Erythroblast (primary cell): ENCODE measurements at regions not wholly inside any gene's neighbourhood (a gene's known extent, or its start where the extent isn't known, plus 50 kb on each side); places are given as distances from the start of the nearest gene placed in this dataset.

Experiments
- DNase-seq, 2 experiments: peaks; one replicate each; lab custom pipeline; 2025; lab: John Stamatoyannopoulos, UW
- GATA1 ChIP-seq: IDR thresholded peaks from 2 replicates; pipeline ENCODE4 v1.6.1; 2011; ENCODE audit warnings: low read depth, mild to moderate bottlenecking, control low read depth, low read length, moderate library complexity
- POLR2A ChIP-seq: IDR thresholded peaks from 2 replicates; pipeline ENCODE4 v1.6.1; 2011; ENCODE audit warnings: mild to moderate bottlenecking, low read length

DNA sequence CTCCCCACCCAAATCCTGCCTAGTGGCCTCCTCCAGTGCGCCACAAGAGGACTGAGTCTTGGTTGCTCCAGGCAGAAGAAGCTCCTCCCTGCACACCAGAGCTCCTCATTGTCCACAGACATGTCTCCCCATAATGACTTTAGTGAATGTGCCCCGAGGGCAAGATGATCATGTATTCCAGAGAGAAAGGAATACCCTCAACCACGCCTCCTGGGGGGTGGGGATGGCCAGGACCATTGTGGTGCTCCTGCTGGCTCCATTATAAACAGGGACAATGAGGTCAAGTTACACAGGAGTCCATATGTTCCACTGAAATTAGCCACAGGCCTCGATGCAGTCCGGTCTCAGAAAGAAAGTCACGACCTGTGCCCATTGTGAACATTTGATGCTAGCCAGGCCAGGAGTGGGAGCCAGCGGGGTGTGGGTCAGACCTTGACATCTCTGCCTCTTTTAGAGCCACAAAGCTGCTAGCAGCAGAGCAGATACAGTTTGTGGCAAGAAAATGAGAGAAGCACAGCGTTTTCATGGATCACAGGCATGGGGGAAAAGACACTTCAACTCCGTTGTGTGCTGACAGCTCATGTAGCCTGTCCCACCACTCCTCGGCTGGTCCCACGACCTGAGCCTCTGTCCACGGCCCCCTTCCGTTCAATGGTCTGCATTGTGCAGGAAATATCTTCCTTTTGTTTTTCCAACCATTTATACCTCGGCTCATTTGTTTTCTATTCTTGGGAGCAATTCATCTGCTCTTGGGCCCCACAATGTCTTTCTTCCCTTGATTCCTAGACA, 70.7 kb upstream of the FZD7 start:
- no peak for DNase-seq
- no peak for TF ChIP-seq POLR2A

DNA sequence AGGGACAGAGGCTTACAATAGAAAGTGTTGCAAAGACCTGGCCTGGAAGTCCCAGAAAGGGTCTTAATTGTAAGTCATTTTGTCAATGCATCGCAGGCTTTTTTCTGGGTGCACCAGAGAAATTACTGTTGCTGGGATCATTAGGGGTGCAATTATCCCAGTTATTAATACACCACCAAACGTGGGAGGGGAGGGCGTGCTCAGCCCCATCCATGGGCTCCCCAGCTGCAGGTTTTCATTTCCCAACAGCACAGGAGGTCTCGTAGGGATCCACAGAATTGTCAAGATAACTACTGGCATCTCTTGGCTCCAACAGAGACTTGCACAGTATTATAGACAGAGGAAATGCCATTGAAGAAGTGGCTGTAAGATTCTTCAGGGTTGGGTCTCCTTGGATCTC, 69.6 kb upstream of the FZD7 start:
- no peak for DNase-seq
- TF ChIP-seq POLR2A (no peak), GATA1 (no peak)

DNA sequence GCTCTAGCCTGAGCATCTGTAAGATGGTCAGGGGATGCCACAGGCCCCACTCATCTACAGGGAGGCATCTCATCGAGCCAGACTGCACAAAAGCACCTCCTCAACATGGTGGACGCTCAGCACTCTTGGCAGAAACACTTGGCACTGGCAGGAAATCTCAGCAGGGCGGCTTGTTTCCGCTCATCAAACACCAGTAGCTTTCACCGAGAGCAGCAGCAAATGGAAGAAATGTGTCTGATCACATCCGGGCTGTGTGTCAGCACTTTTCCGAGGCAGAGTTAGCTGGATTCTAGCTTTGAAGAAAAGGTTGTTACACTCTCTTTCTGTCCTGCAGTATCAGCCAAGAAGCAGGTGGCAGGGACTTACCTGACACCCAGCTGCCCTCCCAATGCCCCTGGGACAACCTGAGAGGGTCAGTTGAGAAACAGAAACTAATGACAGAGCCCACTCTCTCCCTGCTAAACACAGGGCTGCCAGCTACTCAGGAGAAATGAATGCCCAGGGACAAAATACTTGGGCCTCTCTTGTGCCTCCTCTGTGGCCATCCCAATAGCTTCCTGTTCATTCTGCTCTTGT, 68.9 kb upstream of the FZD7 start:
- TF ChIP-seq POLR2A (no peak), GATA1 (no peak)
- DNase-seq, result no peak

DNA sequence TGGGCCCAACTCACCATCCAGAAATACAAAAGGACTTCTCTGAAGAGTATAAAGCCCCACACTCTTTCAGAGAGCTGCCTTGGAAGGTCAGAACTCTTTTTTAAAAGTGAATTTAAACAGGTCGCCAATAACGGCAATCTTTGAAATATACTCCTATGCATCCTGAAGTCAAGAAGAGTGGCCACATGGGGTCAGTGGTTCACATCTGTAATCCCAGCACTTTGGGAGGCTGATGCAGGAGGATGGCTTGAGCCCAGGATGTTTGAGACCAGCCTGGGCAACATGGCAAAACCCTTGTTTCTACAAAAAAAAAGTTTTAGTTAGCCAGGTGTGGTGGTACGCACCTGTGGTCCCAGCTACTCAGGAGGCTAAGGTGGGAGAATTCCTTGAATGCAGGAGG, 68.1 kb upstream of the FZD7 start:
- TF ChIP-seq POLR2A, result no peak
- peak in 1 of 2 experiments; percentile 4 for DNase-seq

DNA sequence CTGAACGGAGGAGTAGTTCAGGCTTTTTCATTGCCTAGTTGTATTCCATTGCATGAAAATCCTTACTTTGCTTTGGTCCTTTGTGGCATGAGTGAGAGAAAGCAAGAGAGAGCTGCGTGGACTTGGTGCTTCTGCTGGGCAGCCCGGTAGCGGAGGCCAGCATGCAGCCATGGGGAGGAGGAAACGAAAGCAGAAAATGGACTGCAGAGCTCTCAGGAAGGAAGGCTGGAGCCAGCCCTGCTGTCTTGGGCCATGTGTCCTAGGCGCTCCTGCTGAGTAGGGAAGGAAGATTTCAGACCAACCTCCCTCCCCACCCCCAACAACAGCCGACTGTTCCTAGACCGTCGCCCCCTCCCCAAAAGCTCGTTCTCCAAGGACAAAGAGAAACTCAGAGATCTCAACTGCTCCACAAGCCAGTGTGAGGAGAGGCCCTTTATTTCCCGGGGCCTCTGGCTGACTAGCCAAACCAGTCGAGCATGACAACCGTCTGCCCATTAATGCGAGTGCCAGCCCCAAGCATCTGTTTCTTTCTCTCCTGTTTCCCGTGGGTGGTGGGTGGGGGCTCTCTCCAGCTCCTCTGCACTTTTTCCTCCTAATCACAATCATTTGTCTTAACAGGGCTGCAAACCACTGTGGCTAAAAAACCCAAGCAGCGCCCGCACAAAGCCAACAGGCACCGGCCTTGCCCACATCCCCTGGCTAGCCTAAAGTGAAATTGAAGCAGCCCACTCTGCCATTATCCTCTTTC, 66.8 kb upstream of the FZD7 start:
- TF ChIP-seq POLR2A (no peak), GATA1 (no peak)

DNA sequence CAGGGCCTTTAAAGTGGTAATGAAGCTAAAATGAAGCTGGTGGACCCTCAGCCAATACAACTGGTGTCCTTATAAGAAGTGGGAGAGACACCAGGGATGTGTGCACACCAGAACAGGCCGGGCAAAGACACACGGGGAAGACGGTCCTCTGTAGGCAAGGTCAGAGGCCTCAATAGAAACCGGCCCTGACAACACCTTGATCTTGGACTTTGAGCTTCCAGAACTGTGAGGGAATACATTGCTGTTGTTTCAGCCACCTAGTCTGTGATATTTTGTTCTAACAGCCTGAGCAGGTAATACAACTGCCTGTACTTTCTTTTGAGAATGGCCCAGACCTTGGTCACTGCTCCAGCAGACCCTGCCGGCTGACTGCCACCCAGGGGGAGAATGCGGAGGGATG, 65.6 kb upstream of the FZD7 start:
- TF ChIP-seq GATA1 (no peak), POLR2A (no peak)
- no peak for DNase-seq

More for the DNA sequence above, 66.8 kb upstream of the FZD7 start:
- no peak for DNase-seq

DNA sequence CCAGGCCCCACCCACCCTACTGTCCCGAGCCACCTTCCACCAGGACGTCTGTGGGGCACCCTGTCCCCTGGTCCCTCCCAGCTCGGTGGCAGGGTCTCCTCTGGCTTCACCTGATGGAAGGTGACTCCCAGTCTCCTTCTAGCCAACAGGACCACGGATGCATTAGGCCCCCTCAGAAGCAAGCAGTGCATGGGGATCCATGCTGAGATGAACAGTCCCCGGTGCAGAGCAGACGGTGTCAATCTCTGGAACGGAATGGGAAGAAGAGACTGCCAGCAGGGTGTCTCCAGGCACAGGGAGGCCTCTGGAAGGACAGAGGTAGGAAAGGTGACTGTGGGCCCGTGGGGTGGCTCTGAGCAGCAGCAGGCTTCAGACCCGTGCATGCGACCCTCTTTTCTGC, 65.2 kb upstream of the FZD7 start:
- no peak for TF ChIP-seq POLR2A
- no peak for TF ChIP-seq GATA1

DNA sequence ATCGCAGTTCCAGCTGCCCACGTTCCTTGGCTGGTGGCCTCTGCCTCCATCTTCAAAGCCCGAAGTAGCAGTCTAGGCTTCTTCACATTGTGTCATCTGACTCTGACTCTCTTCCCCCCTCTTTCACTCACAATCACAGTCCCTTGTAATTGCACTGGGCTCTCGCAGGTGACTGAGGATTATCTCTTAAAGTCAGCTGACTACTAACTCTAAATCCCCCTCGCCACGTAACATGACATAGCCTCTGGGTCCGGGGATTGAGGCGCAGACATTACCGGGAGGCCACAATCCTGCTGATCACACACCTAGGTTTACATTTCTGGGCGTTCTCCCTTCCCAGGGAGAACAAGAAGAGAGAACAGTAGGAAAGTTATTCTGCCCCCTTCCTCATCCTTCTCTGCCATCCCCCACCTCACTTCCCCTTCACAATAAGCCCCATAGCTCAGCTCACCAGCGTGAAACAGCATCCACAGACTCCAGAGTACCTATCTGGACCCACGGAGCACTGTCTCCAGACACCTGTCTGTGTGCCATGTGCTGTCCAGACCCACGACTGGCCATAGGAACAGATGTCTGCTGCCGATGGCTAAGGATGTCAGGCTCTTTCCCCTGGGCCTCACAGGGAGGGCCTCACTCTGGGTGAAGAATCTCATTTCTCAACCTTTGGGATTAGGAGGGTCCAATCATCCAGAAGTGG, 64.3 kb upstream of the FZD7 start:
- TF ChIP-seq POLR2A (no peak), GATA1 (no peak)
- DNase-seq, result no peak

More for the DNA sequence above, 65.2 kb upstream of the FZD7 start:
- no peak for DNase-seq

DNA sequence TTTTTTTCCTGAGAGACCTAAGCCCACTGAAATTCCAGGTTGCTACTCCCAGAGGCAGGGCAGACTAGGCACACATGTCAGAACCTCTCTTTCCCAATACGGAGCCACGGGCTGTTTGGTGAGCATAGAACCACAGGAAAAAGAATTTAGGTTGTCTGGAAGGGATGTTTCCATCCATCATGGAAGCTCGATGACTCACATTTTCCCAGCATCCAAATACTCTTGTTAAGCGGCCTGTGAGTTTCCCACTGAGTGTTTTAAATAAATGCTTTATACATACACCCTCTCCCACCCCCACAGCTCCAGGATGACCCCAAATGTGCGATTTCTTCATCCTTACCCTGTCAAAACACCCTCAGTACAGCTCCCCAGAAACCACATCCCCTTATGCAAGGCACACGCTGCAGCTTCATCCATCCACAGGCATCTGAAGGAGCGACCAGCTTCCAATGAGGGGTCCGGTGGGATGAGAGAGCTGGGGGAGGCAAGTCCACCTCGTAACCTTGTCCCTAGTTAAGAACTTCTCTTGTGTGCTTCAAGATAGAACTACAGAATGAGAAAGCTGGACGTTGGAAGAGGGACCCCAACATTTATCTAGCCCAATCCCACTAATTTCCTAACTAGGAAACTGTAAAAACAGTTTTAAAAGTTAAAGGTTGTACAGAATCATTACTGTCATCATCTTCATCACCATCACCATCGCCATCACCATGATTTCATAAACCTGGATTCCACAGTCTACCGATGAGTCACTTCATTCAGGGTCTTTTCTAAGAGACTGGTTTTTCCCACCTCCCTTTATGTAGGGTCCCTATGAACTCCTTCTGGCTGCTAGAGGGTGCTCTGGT, 63.5 kb upstream of the FZD7 start:
- no peak for TF ChIP-seq GATA1
- no peak for TF ChIP-seq POLR2A
- DNase-seq, result no peak

DNA sequence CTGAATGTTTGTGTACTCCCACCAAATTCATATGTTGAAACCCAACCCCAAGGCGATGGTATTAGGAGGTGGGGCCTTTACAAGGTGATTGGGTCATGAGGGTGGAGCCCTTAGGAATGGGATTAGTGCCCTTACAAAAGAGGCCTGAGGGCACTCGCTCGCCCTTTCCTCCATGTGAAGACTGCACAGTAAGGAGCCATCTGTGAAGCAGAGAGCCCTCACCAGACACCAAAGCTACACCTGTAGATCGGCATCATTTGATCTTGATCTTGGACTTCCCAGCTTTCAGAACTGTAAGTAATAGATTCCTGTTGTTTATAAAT, 62.9 kb upstream of the FZD7 start:
- no peak for DNase-seq
- no peak for TF ChIP-seq GATA1
- TF ChIP-seq POLR2A, result no peak

DNA sequence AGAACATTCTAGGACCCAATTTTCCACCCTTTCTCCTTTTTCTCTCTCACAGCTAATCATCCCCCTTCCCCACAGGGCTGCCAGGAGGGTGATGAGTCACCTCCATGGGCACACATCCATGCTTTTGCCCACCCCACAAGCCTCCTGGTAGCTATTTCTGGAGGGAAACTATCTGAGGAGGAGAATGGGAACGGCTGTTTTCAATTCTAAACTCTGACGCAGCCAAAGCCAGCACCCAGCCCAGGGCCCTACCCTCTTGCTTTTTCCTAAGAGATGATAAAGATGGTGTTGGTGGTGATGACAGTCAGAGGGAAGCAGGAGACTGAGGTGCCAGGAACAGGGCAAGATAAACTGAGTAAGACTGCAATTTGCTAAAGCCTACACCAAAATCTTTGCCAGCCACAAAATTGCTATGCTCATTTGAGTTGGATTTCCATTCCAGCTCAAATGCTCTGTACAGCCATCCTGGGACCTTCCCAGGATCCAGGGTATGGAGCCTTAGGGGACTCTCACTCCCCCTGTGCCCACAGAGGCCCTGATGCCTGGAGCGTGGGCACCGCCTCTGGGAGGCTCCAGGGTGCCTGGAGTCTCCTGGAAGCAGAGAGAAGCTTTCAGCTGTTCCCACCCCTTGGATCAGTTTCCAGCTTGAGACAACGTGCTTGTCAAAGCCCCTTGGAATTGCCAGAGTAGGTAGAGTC, 62.0 kb upstream of the FZD7 start:
- no peak for DNase-seq
- TF ChIP-seq POLR2A, result no peak
- TF ChIP-seq GATA1, result no peak

DNA sequence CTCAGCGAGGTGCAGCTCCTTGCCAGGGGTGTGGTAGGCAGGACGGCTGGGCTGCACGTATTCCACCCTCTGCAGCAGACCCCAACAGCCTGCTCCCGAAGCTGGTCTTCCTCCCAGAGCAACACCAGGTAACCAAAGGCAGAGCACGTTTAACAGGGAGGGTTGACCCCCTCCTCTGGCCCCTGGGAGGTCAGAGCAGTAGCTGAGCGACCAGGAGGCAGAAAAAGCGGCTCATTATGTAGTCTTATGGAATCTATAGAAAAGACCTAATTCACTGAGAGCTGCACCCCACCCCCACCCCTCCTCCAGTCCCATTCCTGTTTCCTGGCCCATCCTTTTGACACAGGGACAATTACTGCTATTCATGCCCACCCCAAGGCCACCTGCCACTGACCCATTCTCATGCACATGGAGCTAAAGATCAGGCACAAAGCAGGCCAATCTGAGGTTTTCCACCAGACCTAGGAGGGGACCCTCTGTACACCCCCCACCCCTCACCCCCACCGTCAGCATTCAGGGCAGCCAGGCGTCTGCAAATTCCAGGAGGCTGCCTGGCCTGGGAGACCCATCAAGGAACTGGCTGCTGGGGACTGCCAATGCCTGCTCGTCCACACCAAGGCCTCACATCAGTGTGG, 60.9 kb upstream of the FZD7 start:
- TF ChIP-seq GATA1, result no peak
- TF ChIP-seq POLR2A, result no peak
- DNase-seq, result no peak
